Mucosa of stomach (tissue), 1 donor: ENCODE measurements at regions not wholly inside any gene's neighbourhood (a gene's known extent, or its start where the extent isn't known, plus 50 kb on each side); places are given as distances from the start of the nearest gene placed in this dataset.

ENCODE experiments used
- H3K27me3 ChIP-seq: one replicate; pipeline ENCODE4 v1.7.0; 2013; ENCODE audit warnings: mild to moderate bottlenecking, low read length; ENCODE audit not compliant: control insufficient read depth, insufficient read depth
- H3K36me3 ChIP-seq: one replicate; pipeline ENCODE4 v1.7.0; 2013; ENCODE audit warnings: low read length; ENCODE audit not compliant: control insufficient read depth, insufficient read depth
- H3K4me1 ChIP-seq: one replicate; pipeline ENCODE4 v1.7.0; 2013; ENCODE audit warnings: mild to moderate bottlenecking, low read length; ENCODE audit not compliant: control insufficient read depth, insufficient read depth
- H3K4me3 ChIP-seq: one replicate; pipeline ENCODE4 v1.7.0; 2013; ENCODE audit warnings: low read length
- H3K9ac ChIP-seq: one replicate; pipeline ENCODE4 v1.7.0; 2013; ENCODE audit warnings: mild to moderate bottlenecking, low read length, moderate library complexity
- H3K9me3 ChIP-seq: one replicate; pipeline ENCODE4 v1.7.0; 2013; ENCODE audit warnings: mild to moderate bottlenecking, low read length, moderate library complexity; ENCODE audit not compliant: control insufficient read depth
- donor health status: Pancreatic carcinoma.

DNA sequence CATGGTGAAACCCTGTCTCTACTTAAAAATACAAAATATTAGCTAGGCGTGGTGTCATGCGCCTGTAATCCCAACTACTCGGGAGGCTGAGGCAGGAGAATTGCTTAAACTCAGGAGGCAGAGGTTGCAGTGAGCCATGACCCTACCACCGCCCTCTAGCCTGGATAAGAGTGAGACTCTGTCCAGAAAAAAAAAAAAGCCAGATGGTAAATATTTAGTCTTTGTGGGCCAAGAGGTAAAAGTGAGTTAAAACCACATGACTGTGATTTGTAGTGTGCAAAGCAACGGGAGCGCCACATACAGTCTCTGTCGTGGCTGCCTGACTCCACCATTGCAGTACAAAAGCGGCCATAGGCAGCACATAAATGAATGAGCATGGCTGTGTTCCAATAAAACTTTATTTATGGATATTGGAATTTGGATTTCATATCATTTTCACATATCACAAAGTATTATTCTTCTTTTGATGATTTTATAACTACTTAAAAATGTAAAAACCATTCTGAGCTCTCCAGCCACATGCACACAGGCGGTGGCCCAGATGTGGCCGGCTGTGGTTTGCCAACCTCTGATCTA, 51.8 kb upstream of the CASZ1 start:
- Histone ChIP-seq H3K4me3 (no peak overlapping the region), H3K9ac (no peak overlapping the region), H3K9me3 (no peaks in the 10 kb centered on the region), H3K27me3 (no peaks in the 10 kb centered on the region), H3K36me3 (no peaks in the 10 kb centered on the region), H3K4me1 (no peaks in the 10 kb centered on the region)

DNA sequence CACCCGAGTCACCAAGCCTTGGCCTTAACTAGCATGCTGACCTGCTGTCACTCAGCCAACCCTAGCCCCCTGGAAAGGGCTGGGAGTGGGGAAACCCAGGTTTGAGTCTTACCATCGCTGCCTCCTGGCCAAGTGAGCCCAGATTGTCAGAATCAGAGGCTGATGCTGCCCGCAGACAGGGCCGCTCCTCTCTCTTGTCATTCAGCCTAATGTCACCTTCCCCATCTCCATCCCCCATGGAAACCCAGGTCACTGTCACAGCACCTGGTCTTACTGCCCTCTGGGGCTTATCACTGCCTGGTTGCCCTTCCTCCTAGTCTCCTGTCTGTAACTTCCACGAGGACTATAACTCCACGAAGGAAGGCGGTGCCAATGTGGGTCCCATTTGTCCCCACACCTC, 53.6 kb upstream of the CASZ1 start:
- Histone ChIP-seq H3K9ac (no peak overlapping the region), H3K9me3 (no peaks in the 10 kb centered on the region), H3K4me1 (no peaks in the 10 kb centered on the region), H3K36me3 (no peaks in the 10 kb centered on the region), H3K27me3 (no peaks in the 10 kb centered on the region), H3K4me3 (no peak overlapping the region)

DNA sequence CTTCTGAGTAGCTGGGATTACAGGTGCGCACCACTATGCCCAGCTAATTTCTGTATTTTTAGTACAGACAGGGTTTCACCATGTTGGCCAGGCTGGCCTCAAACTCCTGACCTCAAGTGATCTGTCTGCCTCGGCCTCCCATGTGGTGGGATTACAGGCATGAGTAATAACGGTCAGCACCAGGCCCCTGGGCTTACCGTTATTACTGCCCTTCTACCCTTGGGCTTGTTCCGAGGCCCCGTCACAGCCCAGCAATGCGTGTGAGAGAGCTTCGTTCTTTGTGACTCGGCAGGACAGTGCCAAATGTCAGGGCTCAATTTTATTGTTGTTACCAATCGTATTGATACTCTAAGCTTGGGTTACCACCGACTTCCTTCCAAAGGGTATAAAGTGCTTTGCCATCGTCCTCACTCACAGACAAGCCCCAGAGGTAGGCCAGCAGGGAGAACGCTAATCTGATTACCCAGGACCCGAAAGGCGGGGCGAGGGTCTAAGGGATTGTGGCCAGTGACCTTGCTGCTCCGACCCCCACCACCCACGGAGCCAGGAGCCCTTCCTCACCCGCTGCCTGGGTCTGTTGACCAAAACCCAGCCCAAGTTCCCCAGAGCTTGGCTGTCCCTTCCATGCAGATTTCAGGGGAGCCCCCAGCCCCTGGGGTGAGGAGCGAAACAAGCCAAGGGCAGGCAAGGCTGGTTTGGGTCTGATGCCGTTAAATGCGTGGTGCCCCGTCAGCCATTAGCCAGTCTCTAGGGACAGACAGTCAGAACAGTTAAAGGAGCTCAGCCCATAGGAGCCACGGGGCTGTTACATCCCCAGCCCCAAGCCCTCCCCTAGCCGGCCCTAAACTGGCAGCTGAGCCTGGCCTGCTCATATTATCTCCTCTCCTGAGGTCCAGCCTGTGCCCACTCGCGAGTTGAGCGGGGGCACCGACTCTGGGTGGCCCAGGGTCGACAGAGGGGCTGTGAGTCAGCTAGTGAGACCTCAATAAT, 54.9 kb upstream of the CASZ1 start:
- no peak overlapping the region for H3K9ac ChIP-seq
- H3K9me3 ChIP-seq: no peaks in the 10 kb centered on the region
- no peaks in the 10 kb centered on the region for H3K4me1 ChIP-seq
- no peaks in the 10 kb centered on the region for H3K36me3 ChIP-seq
- no peaks in the 10 kb centered on the region for H3K27me3 ChIP-seq
- no peak overlapping the region for H3K4me3 ChIP-seq

DNA sequence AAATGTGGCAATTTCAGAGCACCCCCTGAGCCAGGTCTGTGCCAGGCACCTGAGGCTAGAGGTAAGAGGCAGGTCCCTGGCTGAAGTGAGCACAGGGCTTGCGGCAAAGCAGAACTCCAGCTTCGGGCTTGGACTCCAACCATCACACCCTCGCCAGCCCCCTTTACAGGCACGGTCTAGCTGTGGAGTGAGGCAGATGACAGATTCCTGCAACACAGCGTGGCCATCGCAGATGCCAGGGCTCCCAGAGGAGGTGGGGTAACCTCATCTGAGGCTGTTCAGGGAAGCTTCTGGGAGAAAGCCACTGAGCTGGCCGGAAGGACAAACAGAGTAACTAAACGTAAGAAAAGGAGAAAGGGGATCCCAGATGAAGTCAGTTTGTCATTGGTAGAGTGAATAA, 55.6 kb upstream of the CASZ1 start:
- Histone ChIP-seq H3K36me3 (no peaks in the 10 kb centered on the region), H3K9ac (no peak overlapping the region)

DNA sequence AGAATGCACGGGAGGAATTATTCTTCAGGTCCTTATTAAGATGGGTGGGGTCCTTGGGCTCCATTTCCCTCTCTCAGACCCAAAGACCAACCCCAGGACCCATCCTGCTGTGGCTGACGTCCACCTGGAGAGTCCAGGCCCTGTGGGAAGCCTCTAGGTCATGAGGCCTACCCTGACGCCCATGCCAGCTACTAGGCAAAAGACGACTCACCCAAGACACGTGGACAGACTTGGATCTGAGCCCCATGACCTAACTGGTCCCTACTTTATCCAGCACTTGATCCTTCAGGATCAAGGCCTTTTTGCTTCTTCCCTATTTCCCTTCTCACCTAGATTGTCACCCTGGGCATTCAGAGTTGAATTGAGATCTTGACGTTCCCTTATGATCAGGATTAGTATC, 56.0 kb upstream of the CASZ1 start:
- Histone ChIP-seq H3K4me1 (no peaks in the 10 kb centered on the region), H3K9ac (no peak overlapping the region), H3K36me3 (no peaks in the 10 kb centered on the region), H3K27me3 (no peaks in the 10 kb centered on the region), H3K4me3 (no peak overlapping the region), H3K9me3 (no peaks in the 10 kb centered on the region)

More for the DNA sequence above, 55.6 kb upstream of the CASZ1 start:
- Histone ChIP-seq H3K4me1 (no peaks in the 10 kb centered on the region), H3K4me3 (no peak overlapping the region), H3K9me3 (no peaks in the 10 kb centered on the region), H3K27me3 (no peaks in the 10 kb centered on the region)

- no peak overlapping the region for H3K9ac ChIP-seq
- H3K4me1 ChIP-seq: no peaks in the 10 kb centered on the region
- H3K4me3 ChIP-seq: no peak overlapping the region
- no peaks in the 10 kb centered on the region for H3K9me3 ChIP-seq
- no peaks in the 10 kb centered on the region for H3K27me3 ChIP-seq
- H3K36me3 ChIP-seq: no peaks in the 10 kb centered on the region
Measured at GRCh38 chr1:10852998-10853520, 56.6 kb upstream of the CASZ1 start.

DNA sequence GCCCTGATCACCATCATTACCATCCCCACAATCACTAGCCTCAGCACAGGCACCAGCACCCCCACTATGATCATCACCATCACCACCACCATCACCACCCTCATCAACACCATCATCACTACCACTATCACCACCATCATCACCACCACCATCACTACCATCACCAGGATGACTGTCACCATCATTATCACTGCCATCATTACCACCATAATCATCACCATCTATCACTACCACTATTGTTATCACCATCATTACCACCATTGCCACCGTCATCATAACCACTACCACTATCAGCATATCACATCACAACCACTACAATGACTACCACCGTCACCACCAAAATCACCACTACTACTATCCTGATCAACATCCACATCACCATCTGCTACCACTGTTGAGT, 57.3 kb upstream of the CASZ1 start:
- no peaks in the 10 kb centered on the region for H3K36me3 ChIP-seq
- H3K27me3 ChIP-seq: no peaks in the 10 kb centered on the region
- H3K9me3 ChIP-seq: no peaks in the 10 kb centered on the region
- H3K4me3 ChIP-seq: no peak overlapping the region
- no peak overlapping the region for H3K9ac ChIP-seq
- H3K4me1 ChIP-seq: no peaks in the 10 kb centered on the region

- H3K9me3 ChIP-seq: no peaks in the 10 kb centered on the region
- H3K4me1 ChIP-seq: no peaks in the 10 kb centered on the region
- no peaks in the 10 kb centered on the region for H3K27me3 ChIP-seq
- no peak overlapping the region for H3K9ac ChIP-seq
- no peak overlapping the region for H3K4me3 ChIP-seq
- H3K36me3 ChIP-seq: no peaks in the 10 kb centered on the region
Measured at GRCh38 chr1:10854856-10855459, 58.5 kb upstream of the CASZ1 start.

DNA sequence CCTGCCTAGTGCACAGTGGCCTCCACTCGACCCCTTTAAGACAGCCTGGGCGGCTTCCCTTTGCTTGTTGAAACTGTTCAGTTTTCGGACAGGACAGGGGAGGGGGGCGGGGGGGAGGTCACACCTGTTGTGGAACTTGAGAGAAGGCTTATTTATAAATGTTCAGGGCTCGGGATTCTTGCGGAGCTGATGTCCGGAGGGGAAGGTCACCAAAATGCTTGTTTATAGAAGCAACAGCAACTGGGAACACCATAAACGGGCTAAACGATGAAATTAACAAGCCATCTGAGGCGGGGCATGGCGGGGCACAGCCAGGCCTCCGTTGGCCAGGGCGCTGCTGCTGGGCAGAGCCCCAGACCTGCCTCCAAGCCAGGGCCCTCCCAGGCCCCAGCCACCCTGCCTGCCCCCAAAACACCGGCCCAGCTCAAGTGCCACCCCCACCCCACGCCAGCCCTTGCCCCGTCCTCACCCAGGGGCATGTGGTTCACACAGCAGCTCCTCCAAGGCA, 59.8 kb upstream of the CASZ1 start:
- Histone ChIP-seq H3K27me3 (no peaks in the 10 kb centered on the region), H3K9ac (no peak overlapping the region), H3K4me1 (no peaks in the 10 kb centered on the region), H3K9me3 (no peaks in the 10 kb centered on the region), H3K36me3 (no peaks in the 10 kb centered on the region), H3K4me3 (no peak overlapping the region)

- no peak overlapping the region for H3K9ac ChIP-seq
- H3K27me3 ChIP-seq: no peaks in the 10 kb centered on the region
- H3K9me3 ChIP-seq: no peaks in the 10 kb centered on the region
- no peak overlapping the region for H3K4me3 ChIP-seq
- peaks cover 6% of the 10 kb centered on the region for H3K4me1 ChIP-seq
- no peaks in the 10 kb centered on the region for H3K36me3 ChIP-seq
Measured at GRCh38 chr1:10856863-10857598, 60.6 kb upstream of the CASZ1 start.

GRCh38 chr1:10857687-10858086, 61.2 kb upstream of the CASZ1 start:
- no peaks in the 10 kb centered on the region for H3K36me3 ChIP-seq
- H3K4me3 ChIP-seq: no peak overlapping the region
- H3K27me3 ChIP-seq: no peaks in the 10 kb centered on the region
- peaks cover 6% of the 10 kb centered on the region for H3K4me1 ChIP-seq
- H3K9ac ChIP-seq: no peak overlapping the region
- no peaks in the 10 kb centered on the region for H3K9me3 ChIP-seq
